ENCODE measurements at regions not wholly inside any gene's neighbourhood (a gene's known extent, or its start where the extent isn't known, plus 50 kb on each side); places are given as distances from the start of the nearest gene placed in this dataset.
A peak's percentile ranks its signal among the peaks of the same experiment; 100 is the strongest.

- no peak overlapping the region for H3K4me3 ChIP-seq
- TF ChIP-seq POLR2A (IDR thresholded peaks at IDR 0.05) = no peak
- TF ChIP-seq, protein P1, sequence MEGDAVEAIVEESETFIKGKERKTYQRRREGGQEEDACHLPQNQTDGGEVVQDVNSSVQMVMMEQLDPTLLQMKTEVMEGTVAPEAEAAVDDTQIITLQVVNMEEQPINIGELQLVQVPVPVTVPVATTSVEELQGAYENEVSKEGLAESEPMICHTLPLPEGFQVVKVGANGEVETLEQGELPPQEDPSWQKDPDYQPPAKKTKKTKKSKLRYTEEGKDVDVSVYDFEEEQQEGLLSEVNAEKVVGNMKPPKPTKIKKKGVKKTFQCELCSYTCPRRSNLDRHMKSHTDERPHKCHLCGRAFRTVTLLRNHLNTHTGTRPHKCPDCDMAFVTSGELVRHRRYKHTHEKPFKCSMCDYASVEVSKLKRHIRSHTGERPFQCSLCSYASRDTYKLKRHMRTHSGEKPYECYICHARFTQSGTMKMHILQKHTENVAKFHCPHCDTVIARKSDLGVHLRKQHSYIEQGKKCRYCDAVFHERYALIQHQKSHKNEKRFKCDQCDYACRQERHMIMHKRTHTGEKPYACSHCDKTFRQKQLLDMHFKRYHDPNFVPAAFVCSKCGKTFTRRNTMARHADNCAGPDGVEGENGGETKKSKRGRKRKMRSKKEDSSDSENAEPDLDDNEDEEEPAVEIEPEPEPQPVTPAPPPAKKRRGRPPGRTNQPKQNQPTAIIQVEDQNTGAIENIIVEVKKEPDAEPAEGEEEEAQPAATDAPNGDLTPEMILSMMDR (IDR thresholded peaks at IDR 0.05) = no peak
- H3K36me3 ChIP-seq = no peaks in the 10 kb centered on the region
- ATAC-seq (no peak), DNase-seq (no peak)
- no peaks in the 10 kb centered on the region for H3K27me3 ChIP-seq
- no peaks in the 10 kb centered on the region for H3K9me3 ChIP-seq
- H3K4me1 ChIP-seq = no peaks in the 10 kb centered on the region
- intact Hi-C loops (cut with DNase I) = no loop called here
- H3K27ac ChIP-seq = no peak overlapping the region
- 83 to 89% (median 86%) methylated on average over 3 of the region's 3 CpGs for WGBS, 4 donors
Observed at GRCh38 chr6:95815389-95816056, 200.3 kb upstream of the FUT9 start.

- no peak for DNase-seq
- TF ChIP-seq POLR2A (IDR thresholded peaks at IDR 0.05) = no peak
- TF ChIP-seq, protein P1 (IDR thresholded peaks at IDR 0.05) = no peak
- ATAC-seq = no peak
- 25 to 39% (median 32%) methylated on average over 4 of the region's 4 CpGs for WGBS, 4 donors
- intact Hi-C loops (cut with DNase I) = no loop called here
- Histone ChIP-seq H3K9me3 (peaks cover 0 to 1% (median 0%) of the 10 kb centered on the region in 12 donors), H3K4me1 (no peaks in the 10 kb centered on the region), H3K36me3 (no peaks in the 10 kb centered on the region), H3K4me3 (no peak overlapping the region), H3K27me3 (no peaks in the 10 kb centered on the region), H3K27ac (no peak overlapping the region)
Observed at GRCh38 chr6:95819461-95819860, 196.3 kb upstream of the FUT9 start.

DNA sequence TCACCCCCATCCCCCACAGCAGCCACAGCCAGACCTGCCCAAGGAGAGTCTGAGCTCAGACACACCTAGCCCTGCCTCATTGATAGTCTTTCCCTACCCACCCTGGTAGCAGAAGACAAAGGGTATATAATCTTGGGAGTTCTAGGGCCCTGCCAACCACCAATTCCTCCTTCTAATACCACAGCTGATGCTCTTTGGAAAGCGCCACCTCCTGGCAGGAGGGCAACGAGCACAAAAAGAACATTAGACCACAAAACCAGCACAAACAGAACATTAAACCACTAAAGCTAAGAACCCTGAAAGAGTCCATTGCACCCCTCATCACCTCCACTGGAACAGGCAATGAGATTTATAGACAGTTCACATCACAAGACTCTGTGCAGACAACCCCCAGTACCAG is 195.8 kb upstream of the FUT9 start:
- DNase-seq (no peak), ATAC-seq (no peak)
- intact Hi-C loops (cut with DNase I) = no loop called here
- Histone ChIP-seq H3K4me1 (no peaks in the 10 kb centered on the region), H3K27me3 (no peaks in the 10 kb centered on the region), H3K36me3 (no peaks in the 10 kb centered on the region), H3K9me3 (peaks cover 0 to 5% (median 0%) of the 10 kb centered on the region in 12 donors), H3K27ac (no peak overlapping the region), H3K4me3 (no peak overlapping the region)
- WGBS, 4 donors = 62 to 84% (median 75%) methylated on average over 2 of the region's 2 CpGs
- no peak for TF ChIP-seq POLR2A (IDR thresholded peaks at IDR 0.05)
- TF ChIP-seq, protein P1 (IDR thresholded peaks at IDR 0.05) = peak in 1 of 12 donors; percentile 8

- no peak for TF ChIP-seq POLR2A (IDR thresholded peaks at IDR 0.05)
- TF ChIP-seq, protein P1 (IDR thresholded peaks at IDR 0.05) = no peak
- Histone ChIP-seq H3K9me3 (peaks cover 0 to 11% (median 0%) of the 10 kb centered on the region in 12 donors), H3K4me3 (no peak overlapping the region), H3K27me3 (no peaks in the 10 kb centered on the region), H3K27ac (no peak overlapping the region), H3K36me3 (no peaks in the 10 kb centered on the region), H3K4me1 (no peaks in the 10 kb centered on the region)
- WGBS, 4 donors = 59 to 66% (median 64%) methylated on average over 3 of the region's 3 CpGs
- intact Hi-C loops (cut with DNase I) = no loop called here
- ATAC-seq (no peak), DNase-seq (no peak)
Observed at GRCh38 chr6:95830859-95831557, 184.8 kb upstream of the FUT9 start.

Data from heart left ventricle (tissue), 16 donors.